ENCODE measurements at regions not wholly inside any gene's neighbourhood (a gene's known extent, or its start where the extent isn't known, plus 50 kb on each side); places are given as distances from the start of the nearest gene placed in this dataset.

DNA sequence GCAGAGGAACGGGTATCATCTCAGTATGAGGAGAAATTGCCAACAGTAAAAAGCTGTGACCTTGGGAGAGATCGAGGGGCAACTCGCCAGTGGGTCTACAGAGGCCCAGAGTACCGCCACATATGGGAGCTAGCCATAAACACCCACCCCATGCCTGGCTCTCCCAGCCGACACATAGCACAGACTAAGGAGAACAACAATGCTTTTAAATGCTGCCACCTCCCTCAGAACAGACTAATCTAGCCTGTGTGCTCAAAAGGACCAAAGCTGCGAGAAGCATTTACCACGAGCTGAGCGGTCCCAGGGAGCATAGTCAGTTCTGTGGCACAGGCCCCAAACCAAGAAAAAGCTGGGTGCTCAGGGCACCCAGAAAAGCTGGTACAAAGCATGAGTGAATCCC lies 73.3 kb downstream of the LSM5 start:
- no peak for TF ChIP-seq NFYB (IDR thresholded peaks at IDR 0.05; ENCODE audit: insufficient read depth, low read depth, low read length)
- TF ChIP-seq, protein P1, sequence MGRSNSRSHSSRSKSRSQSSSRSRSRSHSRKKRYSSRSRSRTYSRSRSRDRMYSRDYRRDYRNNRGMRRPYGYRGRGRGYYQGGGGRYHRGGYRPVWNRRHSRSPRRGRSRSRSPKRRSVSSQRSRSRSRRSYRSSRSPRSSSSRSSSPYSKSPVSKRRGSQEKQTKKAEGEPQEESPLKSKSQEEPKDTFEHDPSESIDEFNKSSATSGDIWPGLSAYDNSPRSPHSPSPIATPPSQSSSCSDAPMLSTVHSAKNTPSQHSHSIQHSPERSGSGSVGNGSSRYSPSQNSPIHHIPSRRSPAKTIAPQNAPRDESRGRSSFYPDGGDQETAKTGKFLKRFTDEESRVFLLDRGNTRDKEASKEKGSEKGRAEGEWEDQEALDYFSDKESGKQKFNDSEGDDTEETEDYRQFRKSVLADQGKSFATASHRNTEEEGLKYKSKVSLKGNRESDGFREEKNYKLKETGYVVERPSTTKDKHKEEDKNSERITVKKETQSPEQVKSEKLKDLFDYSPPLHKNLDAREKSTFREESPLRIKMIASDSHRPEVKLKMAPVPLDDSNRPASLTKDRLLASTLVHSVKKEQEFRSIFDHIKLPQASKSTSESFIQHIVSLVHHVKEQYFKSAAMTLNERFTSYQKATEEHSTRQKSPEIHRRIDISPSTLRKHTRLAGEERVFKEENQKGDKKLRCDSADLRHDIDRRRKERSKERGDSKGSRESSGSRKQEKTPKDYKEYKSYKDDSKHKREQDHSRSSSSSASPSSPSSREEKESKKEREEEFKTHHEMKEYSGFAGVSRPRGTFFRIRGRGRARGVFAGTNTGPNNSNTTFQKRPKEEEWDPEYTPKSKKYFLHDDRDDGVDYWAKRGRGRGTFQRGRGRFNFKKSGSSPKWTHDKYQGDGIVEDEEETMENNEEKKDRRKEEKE (IDR thresholded peaks at IDR 0.05) = no peak
- TF ChIP-seq SREBF2 (IDR thresholded peaks at IDR 0.05; ENCODE audit: low read length) = no peak
- TF ChIP-seq MTA2 (IDR thresholded peaks at IDR 0.05; ENCODE audit: low read depth) = no peak
- TF ChIP-seq EP300 (IDR thresholded peaks at IDR 0.05; ENCODE audit: borderline replicate concordance in 1 of 2, control insufficient read depth in 1 of 2, low read depth in 2 of 2, low read length in 2 of 2) = no peak
